GM12891 (cell line): ENCODE measurements at regions not wholly inside any gene's neighbourhood (a gene's known extent, or its start where the extent isn't known, plus 50 kb on each side); places are given as distances from the start of the nearest gene placed in this dataset.

ENCODE experiments used
- POLR2A ChIP-seq: IDR thresholded peaks from 2 replicates; pipeline ENCODE4 v1.6.1; 2011; ENCODE audit warnings: low read depth, low read length, control low read depth
- POLR2AphosphoS5 ChIP-seq: IDR thresholded peaks from 2 replicates; pipeline ENCODE4 v1.6.1; 2011; ENCODE audit warnings: low read depth, low read length, control low read depth
- SPI1 ChIP-seq: IDR thresholded peaks from 2 replicates; pipeline ENCODE4 v1.6.1; 2011; ENCODE audit warnings: low read depth, low read length, control low read depth
- TAF1 ChIP-seq: IDR thresholded peaks from 2 replicates; pipeline ENCODE4 v1.6.1; 2011; ENCODE audit warnings: low read depth, low read length, control low read depth

DNA sequence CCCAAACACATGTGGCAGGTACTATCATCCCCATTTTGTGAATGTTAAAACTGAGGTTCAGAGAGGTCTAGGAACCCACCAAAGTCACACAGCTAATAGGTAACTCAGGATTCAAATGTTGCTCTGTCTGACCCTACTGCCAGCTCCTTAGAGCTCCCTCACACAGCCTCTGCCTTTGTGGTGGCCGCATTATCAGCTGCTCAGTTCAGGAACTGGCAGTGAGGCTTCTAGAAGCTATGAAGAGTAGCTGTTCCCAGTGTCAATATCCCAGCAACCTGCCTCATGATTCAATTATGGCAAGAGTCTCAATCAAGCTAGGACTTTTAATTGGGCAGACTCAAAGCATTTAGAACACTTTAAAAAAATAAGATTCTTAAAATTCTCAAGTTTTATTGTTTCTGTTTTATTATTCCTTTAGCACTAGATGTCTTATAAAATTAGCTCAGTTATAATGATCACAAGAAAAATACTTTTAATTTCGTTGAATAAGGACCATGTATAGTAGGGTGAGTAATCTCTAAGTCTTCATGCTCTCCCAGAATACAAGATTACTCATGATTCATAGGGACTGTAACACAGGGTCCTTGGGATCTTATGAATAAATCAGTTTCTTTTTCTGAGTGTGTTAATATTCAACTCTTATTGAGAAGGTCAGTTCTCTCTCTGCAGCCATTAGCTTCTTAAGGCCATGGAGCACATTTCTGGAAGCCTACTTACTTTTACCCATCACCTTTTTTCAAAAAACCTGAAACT is 342.7 kb downstream of the RND3 start:
- TF ChIP-seq POLR2A: no peak
- TF ChIP-seq TAF1: no peak
- TF ChIP-seq POLR2AphosphoS5: no peak
- no peak for TF ChIP-seq SPI1
